GM20000 (cell line): ENCODE measurements at regions not wholly inside any gene's neighbourhood (a gene's known extent, or its start where the extent isn't known, plus 50 kb on each side); places are given as distances from the start of the nearest gene placed in this dataset.

Experiments
- DNase-seq: peaks from one replicate; pipeline ENCODE4 v3.0.0; 2012; ENCODE audit warnings: low spot score
- TF ChIP-seq, protein P1 (sequence below): IDR thresholded peaks from 2 replicates; pipeline ENCODE4 v1.5.1; 2012; ENCODE audit warnings: mild to moderate bottlenecking, control low read depth; ENCODE audit errors: extremely low read depth, missing control alignments

- no peak for DNase-seq
- TF ChIP-seq, protein P1, sequence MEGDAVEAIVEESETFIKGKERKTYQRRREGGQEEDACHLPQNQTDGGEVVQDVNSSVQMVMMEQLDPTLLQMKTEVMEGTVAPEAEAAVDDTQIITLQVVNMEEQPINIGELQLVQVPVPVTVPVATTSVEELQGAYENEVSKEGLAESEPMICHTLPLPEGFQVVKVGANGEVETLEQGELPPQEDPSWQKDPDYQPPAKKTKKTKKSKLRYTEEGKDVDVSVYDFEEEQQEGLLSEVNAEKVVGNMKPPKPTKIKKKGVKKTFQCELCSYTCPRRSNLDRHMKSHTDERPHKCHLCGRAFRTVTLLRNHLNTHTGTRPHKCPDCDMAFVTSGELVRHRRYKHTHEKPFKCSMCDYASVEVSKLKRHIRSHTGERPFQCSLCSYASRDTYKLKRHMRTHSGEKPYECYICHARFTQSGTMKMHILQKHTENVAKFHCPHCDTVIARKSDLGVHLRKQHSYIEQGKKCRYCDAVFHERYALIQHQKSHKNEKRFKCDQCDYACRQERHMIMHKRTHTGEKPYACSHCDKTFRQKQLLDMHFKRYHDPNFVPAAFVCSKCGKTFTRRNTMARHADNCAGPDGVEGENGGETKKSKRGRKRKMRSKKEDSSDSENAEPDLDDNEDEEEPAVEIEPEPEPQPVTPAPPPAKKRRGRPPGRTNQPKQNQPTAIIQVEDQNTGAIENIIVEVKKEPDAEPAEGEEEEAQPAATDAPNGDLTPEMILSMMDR = no peak
Observed at GRCh38 chr2:196233805-196234475, 62.6 kb upstream of the STK17B start.

DNA sequence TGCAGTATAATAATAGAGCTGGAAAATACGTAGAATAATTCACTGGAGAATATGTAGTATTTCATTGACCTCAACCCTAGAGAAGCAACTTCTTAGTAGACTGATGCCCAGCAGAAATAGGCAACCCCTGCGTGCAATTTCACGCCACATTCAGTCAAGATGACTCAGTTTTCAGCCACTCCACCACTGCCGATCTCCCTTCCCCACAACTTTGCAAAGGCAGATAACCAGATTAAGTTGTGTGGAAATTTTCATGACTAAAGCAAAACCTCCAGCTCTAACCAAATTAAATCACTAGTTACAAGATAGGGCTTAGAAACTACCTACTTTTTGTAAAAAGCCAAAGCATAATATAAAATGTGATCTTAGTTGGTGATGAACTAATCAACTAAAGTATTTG lies 63.3 kb upstream of the STK17B start:
- no peak for DNase-seq
- TF ChIP-seq, protein P1 = no peak

DNA sequence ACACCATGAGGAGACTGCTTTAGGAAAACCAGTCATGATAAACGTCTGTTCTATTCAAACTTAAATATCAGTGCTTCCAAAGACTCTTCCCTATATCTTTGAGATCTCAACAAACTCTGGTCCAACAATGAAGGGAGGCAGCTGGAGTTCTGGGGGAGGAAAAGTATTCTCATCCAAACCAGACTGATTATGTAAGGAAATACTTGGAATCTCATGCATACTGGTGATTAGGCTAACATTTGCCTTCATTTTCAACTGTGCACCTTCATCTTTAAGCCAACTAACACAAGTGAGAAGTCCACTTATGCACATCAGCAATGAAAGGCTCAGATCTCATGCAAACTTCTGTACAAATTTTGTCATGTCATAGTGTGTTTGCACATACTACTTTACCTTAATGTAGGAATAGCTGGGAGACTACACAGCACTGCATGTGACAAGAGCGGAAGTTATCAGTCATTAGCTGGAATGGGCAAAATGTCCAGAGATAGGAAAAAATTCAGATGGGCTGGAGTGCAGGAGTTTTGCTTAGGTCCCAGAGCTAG lies 67.5 kb upstream of the STK17B start:
- DNase-seq = no peak
- TF ChIP-seq, protein P1 = no peak

- peak; percentile 57 for DNase-seq
- TF ChIP-seq, protein P1 = no peak
Observed at GRCh38 chr2:196239622-196240587, 68.5 kb upstream of the STK17B start.

DNA sequence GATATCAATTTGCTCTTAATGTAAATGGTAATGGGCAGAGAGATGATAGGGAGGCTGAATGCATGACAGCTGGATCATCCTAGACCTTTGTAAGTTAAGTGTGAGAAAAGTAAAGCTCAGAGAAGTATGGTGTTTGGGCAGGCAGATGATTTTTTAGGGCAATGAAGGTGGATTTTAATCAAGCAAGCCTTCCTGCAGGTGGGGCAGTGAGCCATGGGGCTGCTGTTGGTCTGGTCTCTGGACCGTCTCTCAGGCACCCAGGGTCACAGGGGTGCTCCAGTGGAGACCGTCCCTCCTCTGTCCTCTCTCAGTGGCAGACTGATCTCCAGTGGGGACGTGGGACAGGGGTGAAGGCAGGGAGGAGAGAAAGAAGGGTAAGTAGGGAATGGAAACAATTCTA lies 69.8 kb upstream of the STK17B start:
- TF ChIP-seq, protein P1 = no peak
- no peak for DNase-seq

DNA sequence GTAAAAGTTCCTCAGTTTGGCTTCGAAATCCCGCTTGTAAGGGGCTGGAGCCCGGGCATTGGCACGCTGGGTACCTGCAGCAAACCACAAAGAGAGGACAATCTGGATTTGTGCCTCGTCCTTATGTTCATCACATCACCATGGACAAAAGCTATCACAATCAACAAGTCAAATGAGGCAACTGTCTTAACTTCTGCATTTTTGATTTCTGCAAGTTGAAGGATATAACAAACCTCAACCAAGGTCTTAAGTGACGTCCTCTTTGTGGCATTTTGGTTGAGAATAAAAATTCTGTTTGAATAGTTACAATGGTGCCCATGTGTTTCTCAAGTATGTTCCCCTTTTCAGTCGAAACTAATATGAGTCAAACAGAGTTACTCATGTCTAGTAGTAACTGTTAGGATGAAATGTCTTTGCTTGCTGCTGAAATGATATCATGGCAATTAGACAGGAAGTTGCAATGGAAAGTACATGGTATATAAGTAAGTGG lies 70.8 kb upstream of the STK17B start:
- TF ChIP-seq, protein P1 = no peak
- DNase-seq = peak; percentile 36

- TF ChIP-seq, protein P1 = no peak
- DNase-seq = no peak
Observed at GRCh38 chr2:196244516-196244915, 73.1 kb upstream of the STK17B start.
